Nephron (organoid): ENCODE measurements at regions not wholly inside any gene's neighbourhood (a gene's known extent, or its start where the extent isn't known, plus 50 kb on each side); places are given as distances from the start of the nearest gene placed in this dataset.

Source experiments
- H3K27ac Mint-ChIP-seq, 3 experiments: 2 replicates each; pipeline ENCODE4 v1.8.0; 2020; ENCODE audit warnings: mixed read lengths in 3 of 3, mild to moderate bottlenecking in 2 of 3, moderate library complexity in 1 of 3
- H3K27me3 Mint-ChIP-seq: 2 replicates; pipeline ENCODE4 v1.8.0; 2021; ENCODE audit warnings: low read depth, mild to moderate bottlenecking, moderate library complexity, mixed read lengths
- H3K36me3 Mint-ChIP-seq: 2 replicates; pipeline ENCODE4 v1.8.0; 2020; ENCODE audit warnings: low read depth, mixed read lengths
- H3K4me1 Mint-ChIP-seq: 2 replicates; pipeline ENCODE4 v1.8.0; 2020; ENCODE audit warnings: mixed read lengths
- H3K4me3 Mint-ChIP-seq, 3 experiments: 2 replicates each; pipeline ENCODE4 v1.8.0; 2020; ENCODE audit warnings: mild to moderate bottlenecking in 3 of 3, mixed read lengths in 3 of 3, moderate library complexity in 2 of 3
- H3K9me3 Mint-ChIP-seq: 2 replicates; pipeline ENCODE4 v1.8.0; 2020; ENCODE audit warnings: mixed read lengths
- TF ChIP-seq, protein P1 (sequence below), 3 experiments: fragments of 200-600 bp; sonication (generic); IDR thresholded peaks; one replicate each; pipeline ENCODE4 v1.5.0; 2021; ENCODE audit warnings: antibody characterized with exemption in 3 of 3; ENCODE audit not compliant: unreplicated experiment in 3 of 3

- Mint-ChIP-seq H3K4me3 (no peak overlapping the region), H3K9me3 (peaks cover 8% of the 10 kb centered on the region), H3K4me1 (no peaks in the 10 kb centered on the region), H3K27me3 (no peaks in the 10 kb centered on the region), H3K36me3 (no peaks in the 10 kb centered on the region), H3K27ac (no peak overlapping the region)
- TF ChIP-seq, protein P1, sequence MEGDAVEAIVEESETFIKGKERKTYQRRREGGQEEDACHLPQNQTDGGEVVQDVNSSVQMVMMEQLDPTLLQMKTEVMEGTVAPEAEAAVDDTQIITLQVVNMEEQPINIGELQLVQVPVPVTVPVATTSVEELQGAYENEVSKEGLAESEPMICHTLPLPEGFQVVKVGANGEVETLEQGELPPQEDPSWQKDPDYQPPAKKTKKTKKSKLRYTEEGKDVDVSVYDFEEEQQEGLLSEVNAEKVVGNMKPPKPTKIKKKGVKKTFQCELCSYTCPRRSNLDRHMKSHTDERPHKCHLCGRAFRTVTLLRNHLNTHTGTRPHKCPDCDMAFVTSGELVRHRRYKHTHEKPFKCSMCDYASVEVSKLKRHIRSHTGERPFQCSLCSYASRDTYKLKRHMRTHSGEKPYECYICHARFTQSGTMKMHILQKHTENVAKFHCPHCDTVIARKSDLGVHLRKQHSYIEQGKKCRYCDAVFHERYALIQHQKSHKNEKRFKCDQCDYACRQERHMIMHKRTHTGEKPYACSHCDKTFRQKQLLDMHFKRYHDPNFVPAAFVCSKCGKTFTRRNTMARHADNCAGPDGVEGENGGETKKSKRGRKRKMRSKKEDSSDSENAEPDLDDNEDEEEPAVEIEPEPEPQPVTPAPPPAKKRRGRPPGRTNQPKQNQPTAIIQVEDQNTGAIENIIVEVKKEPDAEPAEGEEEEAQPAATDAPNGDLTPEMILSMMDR (IDR thresholded peaks at IDR 0.05; ENCODE audit: unreplicated experiment in 3 of 3) = no peak
Observed at GRCh38 chr5:164217464-164217863, 712.0 kb downstream of the MAT2B start.

DNA sequence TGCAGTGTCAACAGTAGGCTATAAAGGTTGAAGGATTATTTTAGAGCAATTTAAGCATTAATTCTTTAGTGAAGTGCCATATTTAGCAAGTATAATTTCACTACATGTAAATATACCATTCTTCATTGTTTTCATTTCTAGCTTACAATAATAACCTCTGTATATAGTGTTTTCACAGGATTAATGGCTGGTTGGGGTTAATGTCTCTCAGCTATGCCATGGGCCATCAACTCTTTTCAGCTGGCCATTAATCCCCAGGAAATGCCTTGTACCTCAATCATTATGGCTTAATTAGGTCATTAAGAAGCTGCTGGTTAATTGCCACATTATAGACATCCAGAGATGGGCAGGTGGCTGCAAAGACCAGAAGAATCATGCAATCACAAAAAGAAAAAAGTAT is 715.1 kb downstream of the MAT2B start:
- Mint-ChIP-seq H3K36me3 (no peaks in the 10 kb centered on the region), H3K4me1 (no peaks in the 10 kb centered on the region), H3K27ac (no peak overlapping the region), H3K9me3 (peaks cover 8% of the 10 kb centered on the region), H3K4me3 (no peak overlapping the region), H3K27me3 (no peaks in the 10 kb centered on the region)
- TF ChIP-seq, protein P1 (IDR thresholded peaks at IDR 0.05; ENCODE audit: unreplicated experiment in 3 of 3) = no peak

DNA sequence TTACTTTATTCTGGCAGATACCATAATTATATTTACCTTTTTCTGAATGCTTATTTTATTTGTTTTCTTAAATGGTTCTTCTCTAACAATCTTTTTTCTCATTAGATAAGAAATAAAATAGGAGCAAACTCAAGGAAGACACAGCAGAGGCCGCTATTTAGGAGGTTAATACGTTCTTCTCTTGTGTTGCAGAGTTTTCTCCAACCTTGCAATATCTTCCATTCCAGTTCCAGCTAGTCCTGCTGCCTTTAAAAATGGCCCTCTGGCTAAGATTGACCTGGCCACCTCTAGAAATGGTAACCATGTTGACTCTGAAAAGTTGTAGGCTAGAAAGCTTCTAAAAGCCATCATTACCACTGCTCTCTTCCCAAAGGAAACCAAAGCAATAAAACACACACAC is 718.8 kb downstream of the MAT2B start:
- Mint-ChIP-seq H3K4me3 (no peak overlapping the region), H3K36me3 (no peaks in the 10 kb centered on the region), H3K4me1 (no peaks in the 10 kb centered on the region), H3K27me3 (no peaks in the 10 kb centered on the region), H3K9me3 (peaks cover 3% of the 10 kb centered on the region), H3K27ac (no peak overlapping the region)
- TF ChIP-seq, protein P1 (IDR thresholded peaks at IDR 0.05; ENCODE audit: unreplicated experiment in 3 of 3) = no peak

DNA sequence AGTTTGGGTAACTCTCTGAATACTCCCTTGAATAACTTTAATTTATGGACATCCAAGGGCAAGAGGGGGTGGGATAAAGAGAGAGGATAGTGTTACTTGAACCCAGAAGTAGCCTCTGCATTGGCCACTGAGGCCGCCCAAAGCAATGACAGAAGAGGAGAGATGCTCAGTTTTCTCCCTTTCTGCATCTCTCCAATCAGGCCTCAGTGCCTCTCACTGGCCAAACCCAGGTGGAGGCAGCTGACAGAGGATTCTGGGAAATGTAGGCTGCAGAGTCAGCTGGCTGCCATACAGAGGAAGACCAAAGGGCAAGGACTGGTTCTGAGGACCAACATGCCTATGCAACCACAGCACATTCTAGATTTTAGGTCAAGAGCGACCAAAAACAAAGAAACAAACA is 719.4 kb downstream of the MAT2B start:
- Mint-ChIP-seq H3K27ac (no peak overlapping the region), H3K27me3 (no peaks in the 10 kb centered on the region), H3K36me3 (no peaks in the 10 kb centered on the region), H3K9me3 (peaks cover 3% of the 10 kb centered on the region), H3K4me1 (no peaks in the 10 kb centered on the region), H3K4me3 (no peak overlapping the region)
- TF ChIP-seq, protein P1 (IDR thresholded peaks at IDR 0.05; ENCODE audit: unreplicated experiment in 3 of 3) = no peak

GRCh38 chr5:164230341-164230740 is 724.9 kb downstream of the MAT2B start:
- Mint-ChIP-seq H3K36me3 (no peaks in the 10 kb centered on the region), H3K4me3 (no peak overlapping the region), H3K27me3 (no peaks in the 10 kb centered on the region), H3K9me3 (peaks cover 3% of the 10 kb centered on the region), H3K4me1 (peaks cover 18% of the 10 kb centered on the region), H3K27ac (no peak overlapping the region)
- TF ChIP-seq, protein P1 (IDR thresholded peaks at IDR 0.05; ENCODE audit: unreplicated experiment in 3 of 3) = no peak

GRCh38 chr5:164233791-164234190 is 728.4 kb downstream of the MAT2B start:
- no peak overlapping the region for H3K4me3 Mint-ChIP-seq
- no peaks in the 10 kb centered on the region for H3K27me3 Mint-ChIP-seq
- no peaks in the 10 kb centered on the region for H3K36me3 Mint-ChIP-seq
- H3K9me3 Mint-ChIP-seq = no peaks in the 10 kb centered on the region
- H3K27ac Mint-ChIP-seq = peak overlapping the region in 2 of 3 experiments; percentile 2 to 7
- H3K4me1 Mint-ChIP-seq = peaks cover 24% of the 10 kb centered on the region
- TF ChIP-seq, protein P1 (IDR thresholded peaks at IDR 0.05; ENCODE audit: unreplicated experiment in 3 of 3) = no peak
